H1 (cell line): ENCODE measurements at regions not wholly inside any gene's neighbourhood (a gene's known extent, or its start where the extent isn't known, plus 50 kb on each side); places are given as distances from the start of the nearest gene placed in this dataset.

ENCODE experiments used
- CTCF ChIA-PET: fragments of 300-600 bp; sonication (Branson Sonifier 250); formaldehyde crosslinking; loops from one replicate; lab custom pipeline; 2021; ENCODE audit not compliant: partially characterized antibody; lab: Charles Lee
- POLR2A ChIA-PET: fragments of 300-600 bp; sonication (Branson Sonifier 250); formaldehyde crosslinking; loops from one replicate; lab custom pipeline; 2021; ENCODE audit warnings: inconsistent platforms; ENCODE audit not compliant: partially characterized antibody; lab: Charles Lee
- DNase-seq, 2 experiments: peaks; one replicate each; pipeline versions ENCODE4 v3.0.0 to v3.0.0-alpha.2; 2010 to 2022; ENCODE audit warnings: low spot score in 2 of 2, low read depth in 1 of 2, mixed read lengths in 1 of 2
- FAIRE-seq: peaks from 2 replicates; lab custom pipeline; 2011; peaks lifted over from hg19 to GRCh38; lab: Jason Lieb, UNC
- H2AFZ ChIP-seq: 2 replicates; pipeline ENCODE4 v1.8.1; 2012; ENCODE audit warnings: low read length, inconsistent platforms
- H2AK5ac ChIP-seq: 2 replicates; pipeline ENCODE4 v1.6.1; 2013; ENCODE audit warnings: low read depth, low read length
- H2BK120ac ChIP-seq: replicated peaks from 2 replicates; pipeline ENCODE3; 2013; ENCODE audit warnings: low read depth, low read length, inconsistent platforms
- H2BK12ac ChIP-seq: 2 replicates; pipeline ENCODE4 v1.6.1; 2013; ENCODE audit warnings: low read depth, low read length
- H2BK15ac ChIP-seq: 2 replicates; pipeline ENCODE4 v1.6.1; 2013; ENCODE audit warnings: low read length
- H2BK20ac ChIP-seq: 2 replicates; pipeline ENCODE4 v1.6.1; 2013; ENCODE audit warnings: low read length
- H2BK5ac ChIP-seq: 2 replicates; pipeline ENCODE4 v1.6.1; 2013; ENCODE audit warnings: low read depth, low read length
- H3K14ac ChIP-seq: 2 replicates; pipeline ENCODE4 v1.6.1; 2013; ENCODE audit warnings: inconsistent platforms; ENCODE audit not compliant: insufficient read length
- H3K18ac ChIP-seq: 2 replicates; pipeline ENCODE4 v1.6.1; 2013; ENCODE audit warnings: low read length; ENCODE audit errors: extremely low read depth
- H3K23ac ChIP-seq: 2 replicates; pipeline ENCODE4 v1.6.1; 2013; ENCODE audit warnings: inconsistent platforms; ENCODE audit not compliant: insufficient read length
- H3K23me2 ChIP-seq: 2 replicates; pipeline ENCODE4 v1.6.1; 2013; ENCODE audit warnings: low read depth, low read length
- H3K27ac ChIP-seq: 2 replicates; pipeline ENCODE4 v1.6.1; 2011; ENCODE audit warnings: low read depth, low read length, inconsistent platforms
- H3K27me3 ChIP-seq, 4 experiments: replicated peaks in 1 of 4; 1 replicate in 1 of 4; 2 replicates in 3 of 4; pipeline versions ENCODE4 v1.6.1 to v1.8.1; 2011 to 2013; ENCODE audit warnings: low read length in 3 of 4, mild to moderate bottlenecking in 3 of 4, inconsistent platforms in 2 of 4, mixed read lengths in 2 of 4, moderate library complexity in 1 of 4; ENCODE audit not compliant: control insufficient read depth in 3 of 4, insufficient read depth in 3 of 4; ENCODE audit errors: extremely low read depth in 1 of 4
- H3K36me3 ChIP-seq, 4 experiments: 2 replicates each; pipeline versions ENCODE4 v1.6.1 to v1.8.1; 2011 to 2013; ENCODE audit warnings: mild to moderate bottlenecking in 4 of 4, low read length in 3 of 4, moderate library complexity in 2 of 4, control low read depth in 1 of 4, inconsistent platforms in 1 of 4; ENCODE audit not compliant: insufficient read depth in 4 of 4, control insufficient read depth in 2 of 4
- H3K4ac ChIP-seq: replicated peaks from 2 replicates; pipeline ENCODE3; 2013; ENCODE audit warnings: low read length, low read depth, mixed read lengths, inconsistent platforms; ENCODE audit not compliant: insufficient read length
- H3K4me1 ChIP-seq, 4 experiments: replicated peaks in 1 of 4; 1 replicate in 1 of 4; 2 replicates in 3 of 4; pipeline versions ENCODE4 v1.6.1 to v1.8.1; 2011 to 2013; ENCODE audit warnings: low read length in 3 of 4, inconsistent platforms in 2 of 4, mixed read lengths in 1 of 4; ENCODE audit not compliant: insufficient read depth in 4 of 4, control insufficient read depth in 3 of 4
- H3K4me2 ChIP-seq, 2 experiments: 2 replicates each; pipeline versions ENCODE4 v1.6.1 to v1.8.1; 2011 to 2013; ENCODE audit warnings: low read depth in 2 of 2, low read length in 2 of 2, control low read depth in 1 of 2, inconsistent platforms in 1 of 2, mild to moderate bottlenecking in 1 of 2; ENCODE audit not compliant: insufficient read depth in 1 of 2
- H3K4me3 ChIP-seq, 4 experiments: fragments of 200-600, 300-600 bp in 1 of 4; sonication (generic), shearing (Covaris generic), sonication (Bioruptor Twin) in 1 of 4; 2 replicates each; pipeline versions ENCODE4 v1.5.1 to v1.8.1; 2011 to 2016; ENCODE audit warnings: low read length in 4 of 4, low read depth in 3 of 4, control low read depth in 2 of 4, inconsistent platforms in 2 of 4, mild to moderate bottlenecking in 2 of 4, mixed read lengths in 1 of 4, moderate library complexity in 1 of 4; ENCODE audit not compliant: insufficient read depth in 2 of 4; ENCODE audit errors: extremely low read depth in 1 of 4
- H3K56ac ChIP-seq: replicated peaks from 2 replicates; pipeline ENCODE3; 2013; ENCODE audit warnings: low read depth, mild to moderate bottlenecking, mixed read lengths, low read length, inconsistent platforms; ENCODE audit not compliant: insufficient read length
- H3K79me1 ChIP-seq: 2 replicates; pipeline ENCODE4 v1.6.1; 2013; ENCODE audit warnings: low read depth, low read length, control low read depth
- H3K79me2 ChIP-seq, 2 experiments: 2 replicates each; pipeline versions ENCODE4 v1.6.1 to v1.8.1; 2012 to 2013; ENCODE audit warnings: low read length in 2 of 2, mild to moderate bottlenecking in 2 of 2, inconsistent platforms in 1 of 2; ENCODE audit not compliant: insufficient read depth in 2 of 2, control insufficient read depth in 1 of 2
- H3K9ac ChIP-seq, 4 experiments: replicated peaks in 1 of 4; 1 replicate in 1 of 4; 2 replicates in 3 of 4; pipeline versions ENCODE4 v1.6.1 to v1.8.1; 2011 to 2013; ENCODE audit warnings: low read depth in 3 of 4, low read length in 3 of 4, control low read depth in 2 of 4, mild to moderate bottlenecking in 2 of 4, moderate library complexity in 2 of 4, inconsistent platforms in 1 of 4; ENCODE audit errors: extremely low read depth in 1 of 4
- H3K9me3 ChIP-seq, 2 experiments: 2 replicates each; pipeline versions ENCODE4 v1.6.1 to v1.8.1; 2012 to 2013; ENCODE audit warnings: mild to moderate bottlenecking in 2 of 2, moderate library complexity in 2 of 2, control low read depth in 1 of 2, inconsistent platforms in 1 of 2, low read depth in 1 of 2, low read length in 1 of 2, mixed read lengths in 1 of 2; ENCODE audit not compliant: insufficient read depth in 2 of 2
- H4K20me1 ChIP-seq, 2 experiments: replicated peaks in 1 of 2; 2 replicates each; pipeline versions ENCODE3 to v1.8.1; 2011 to 2013; ENCODE audit warnings: inconsistent platforms in 2 of 2, low read length in 2 of 2, mild to moderate bottlenecking in 1 of 2; ENCODE audit not compliant: insufficient read depth in 2 of 2, control insufficient read depth in 1 of 2
- H4K5ac ChIP-seq: 2 replicates; pipeline ENCODE4 v1.6.1; 2013; ENCODE audit warnings: low read length, low read depth, mixed read lengths, inconsistent platforms; ENCODE audit not compliant: insufficient read length
- H4K8ac ChIP-seq: 2 replicates; pipeline ENCODE4 v1.8.0; 2013; ENCODE audit warnings: mild to moderate bottlenecking, moderate library complexity, low read length, inconsistent platforms; ENCODE audit not compliant: insufficient read depth; ENCODE audit errors: extremely low read depth
- H4K91ac ChIP-seq: replicated peaks from 2 replicates; pipeline ENCODE3; 2013; ENCODE audit warnings: low read length, mixed read lengths, inconsistent platforms; ENCODE audit not compliant: insufficient read length
- ASH2L ChIP-seq: fragments of 200-600, 300-600 bp; sonication (generic); IDR thresholded peaks from one replicate; pipeline ENCODE4 v1.7.1; 2017; ENCODE audit warnings: low read length
- ATF3 ChIP-seq: IDR thresholded peaks from 2 replicates; pipeline ENCODE4 v1.6.1; 2011; ENCODE audit warnings: low read depth, mild to moderate bottlenecking, low read length; ENCODE audit not compliant: insufficient read depth
- CBX8 ChIP-seq: fragments of 300-800, 300-1000 bp; sonication (generic); IDR thresholded peaks from 2 replicates; pipeline ENCODE4 v1.7.1; 2016; ENCODE audit warnings: low read depth, low read length, borderline replicate concordance
- CHD2 ChIP-seq: IDR thresholded peaks from 2 replicates; pipeline ENCODE4 v1.6.1; 2012; ENCODE audit warnings: low read length, improper control_type of control experiment
- CTBP2 ChIP-seq: IDR thresholded peaks from 2 replicates; pipeline ENCODE4 v1.7.0; 2011; ENCODE audit warnings: borderline replicate concordance, mild to moderate bottlenecking, moderate library complexity, mixed read lengths, low read length; ENCODE audit not compliant: insufficient read depth, insufficient read length
- EP300 ChIP-seq, 2 experiments: IDR thresholded peaks; 1 replicate in 1 of 2; 2 replicates in 1 of 2; pipeline ENCODE4 v1.6.1; 2011 to 2012; ENCODE audit warnings: low read depth in 2 of 2, low read length in 2 of 2, mild to moderate bottlenecking in 2 of 2, borderline replicate concordance in 1 of 2, inconsistent platforms in 1 of 2, moderate library complexity in 1 of 2
- FOSL1 ChIP-seq: IDR thresholded peaks from 2 replicates; pipeline ENCODE4 v1.6.1; 2011; ENCODE audit warnings: mild to moderate bottlenecking, low read depth, low read length, moderate library complexity; ENCODE audit not compliant: insufficient read depth
- JUND ChIP-seq: IDR thresholded peaks from 2 replicates; pipeline ENCODE4 v1.6.1; 2011; ENCODE audit warnings: mild to moderate bottlenecking, improper control_type of control experiment, low read length
- RXRA ChIP-seq: IDR thresholded peaks from 2 replicates; pipeline ENCODE4 v1.6.1; 2011; ENCODE audit warnings: low read depth, mild to moderate bottlenecking, low read length, moderate library complexity; ENCODE audit not compliant: insufficient read depth
- SIN3A ChIP-seq, 2 experiments: IDR thresholded peaks in 1 of 2; conservative IDR thresholded peaks in 1 of 2; 2 replicates each; pipeline ENCODE4 v1.6.1; 2011 to 2012; ENCODE audit warnings: low read length in 2 of 2, improper control_type of control experiment in 1 of 2, low read depth in 1 of 2, mild to moderate bottlenecking in 1 of 2
- SIX5 ChIP-seq: IDR thresholded peaks from 2 replicates; pipeline ENCODE4 v1.6.1; 2011; ENCODE audit warnings: mild to moderate bottlenecking, low read depth, low read length
- SP4 ChIP-seq: IDR thresholded peaks from 2 replicates; pipeline ENCODE4 v1.6.1; 2012; ENCODE audit warnings: low read length, inconsistent platforms
- SRF ChIP-seq: IDR thresholded peaks from 2 replicates; pipeline ENCODE4 v1.6.1; 2011; ENCODE audit warnings: mild to moderate bottlenecking, low read depth, low read length, moderate library complexity
- TCF12 ChIP-seq: IDR thresholded peaks from 2 replicates; pipeline ENCODE4 v1.6.1; 2011; ENCODE audit warnings: low read depth, mild to moderate bottlenecking, low read length

GRCh38 chr3:168489301-168489700 lies 393.6 kb upstream of the GOLIM4 start:
- H4K8ac ChIP-seq, result no peak overlapping the region
- H2BK120ac ChIP-seq, result no peak overlapping the region
- no peaks in the 10 kb centered on the region for H3K79me1 ChIP-seq
- no peak overlapping the region for H3K4me2 ChIP-seq
- no peak overlapping the region for H3K4me3 ChIP-seq
- no peak overlapping the region for H2BK12ac ChIP-seq
- no peak overlapping the region for H3K27ac ChIP-seq
- H3K27me3 ChIP-seq, result no peaks in the 10 kb centered on the region
- H3K9ac ChIP-seq, result no peak overlapping the region
- no peak overlapping the region for H3K14ac ChIP-seq
- H4K91ac ChIP-seq, result no peak overlapping the region
- no peaks in the 10 kb centered on the region for H3K36me3 ChIP-seq
- no peaks in the 10 kb centered on the region; the same call in 1 of the 2 replicates for H3K23me2 ChIP-seq
- H2AK5ac ChIP-seq, result no peak overlapping the region
- no peak overlapping the region for H3K23ac ChIP-seq
- FAIRE-seq (no peak), DNase-seq (no peak)
- no peak overlapping the region for H3K4ac ChIP-seq
- H3K9me3 ChIP-seq, result no peaks in the 10 kb centered on the region
- peaks cover 0 to 3% (median 0%) of the 10 kb centered on the region in 4 experiments; a peak in 1 of 7 replicates for H3K4me1 ChIP-seq
- no peaks in the 10 kb centered on the region for H4K20me1 ChIP-seq
- TF ChIP-seq CBX8 (no peak), RXRA (no peak), CTBP2 (no peak), SIX5 (no peak), FOSL1 (no peak), SP4 (no peak), SIN3A (conservative IDR thresholded peaks at IDR 0.05 in 1 of 2, IDR thresholded peaks at IDR 0.05 in 1 of 2; ENCODE audit: low read depth in 1 of 2, low read length in 2 of 2) (no peak), ATF3 (no peak), CHD2 (no peak), ASH2L (no peak), EP300 (IDR thresholded peaks at IDR 0.05; ENCODE audit: borderline replicate concordance in 1 of 2, low read depth in 2 of 2, low read length in 2 of 2) (no peak), SRF (no peak), TCF12 (no peak), JUND (no peak)
- H3K56ac ChIP-seq, result no peak overlapping the region
- ChIA-PET CTCF (interaction anchor here (2.0 kb wide), 1 partner anchor 358 kb away, joined by 6 read pairs; no protein-coding TSS in a partner anchor), POLR2A (no interaction called here)
- H2BK5ac ChIP-seq, result no peak overlapping the region
- no peak overlapping the region for H2BK15ac ChIP-seq
- no peak overlapping the region for H2AFZ ChIP-seq
- no peak overlapping the region for H3K18ac ChIP-seq
- H2BK20ac ChIP-seq, result no peak overlapping the region
- H4K5ac ChIP-seq, result no peak overlapping the region
- no peaks in the 10 kb centered on the region for H3K79me2 ChIP-seq
